HPDE6-E6E7 (cell line): ENCODE measurements at regions not wholly inside any gene's neighbourhood (a gene's known extent, or its start where the extent isn't known, plus 50 kb on each side); places are given as distances from the start of the nearest gene placed in this dataset.
"Not testable (repeated sequence)": the region's sequence is repeated elsewhere in the genome, so short reads cannot be mapped to it uniquely, and the experiment has no call there.

Source experiments
- DNase-seq: peaks from one replicate; pipeline ENCODE4 v3.0.0; 2011; ENCODE audit warnings: missing footprints; ENCODE audit errors: extremely low spot score

DNA sequence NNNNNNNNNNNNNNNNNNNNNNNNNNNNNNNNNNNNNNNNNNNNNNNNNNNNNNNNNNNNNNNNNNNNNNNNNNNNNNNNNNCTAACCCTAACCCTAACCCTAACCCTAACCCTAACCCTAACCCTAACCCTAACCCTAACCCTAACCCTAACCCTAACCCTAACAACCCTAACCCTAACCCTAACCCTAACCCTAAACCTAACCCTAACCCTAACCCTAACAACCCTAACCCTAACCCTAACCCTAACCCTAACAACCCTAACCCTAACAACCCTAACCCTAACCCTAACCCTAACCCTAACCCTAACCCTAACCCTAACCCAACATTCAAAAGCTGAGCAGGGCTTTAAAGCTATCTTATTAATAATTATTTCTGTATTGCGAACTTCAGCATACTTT is 182.5 kb upstream of the FAM20C start:
- DNase-seq, result not testable (repeated sequence)

DNA sequence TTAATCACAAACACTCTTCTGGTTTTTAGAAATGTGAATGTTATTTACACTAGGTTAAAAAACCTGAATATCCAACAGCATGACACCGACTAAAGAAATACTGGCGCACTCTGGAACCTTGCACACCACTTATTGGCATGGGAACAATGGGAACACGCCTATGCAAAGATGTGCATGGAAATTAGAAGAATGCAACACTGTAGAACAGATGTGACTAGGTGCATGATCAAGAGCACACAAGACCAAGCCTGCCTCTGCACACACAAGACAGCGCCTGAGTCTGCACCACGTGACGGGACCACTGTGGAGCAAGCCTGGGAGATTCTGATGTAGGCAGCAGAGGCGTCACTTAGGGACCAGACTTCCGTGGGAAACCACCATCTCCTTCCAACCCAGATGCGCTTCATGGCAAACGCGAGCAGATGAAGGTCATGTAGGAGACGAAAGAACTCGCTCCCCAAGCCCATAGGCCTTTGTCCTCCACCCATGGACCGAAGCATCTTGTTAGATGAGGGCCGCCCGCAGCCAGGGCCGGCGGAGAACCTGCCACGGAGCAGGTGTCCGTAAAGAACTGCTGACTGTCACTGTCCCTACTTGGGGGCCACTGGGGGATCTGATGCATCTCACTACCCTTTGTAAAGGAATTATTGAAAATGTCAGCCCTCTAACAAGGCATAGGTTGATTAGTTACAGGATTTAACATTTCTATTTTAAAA is 159.6 kb upstream of the FAM20C start:
- DNase-seq, result not testable (repeated sequence)

- DNase-seq, result not testable (repeated sequence)
Measured at GRCh38 chr7:35121-35541, 157.2 kb upstream of the FAM20C start.

DNA sequence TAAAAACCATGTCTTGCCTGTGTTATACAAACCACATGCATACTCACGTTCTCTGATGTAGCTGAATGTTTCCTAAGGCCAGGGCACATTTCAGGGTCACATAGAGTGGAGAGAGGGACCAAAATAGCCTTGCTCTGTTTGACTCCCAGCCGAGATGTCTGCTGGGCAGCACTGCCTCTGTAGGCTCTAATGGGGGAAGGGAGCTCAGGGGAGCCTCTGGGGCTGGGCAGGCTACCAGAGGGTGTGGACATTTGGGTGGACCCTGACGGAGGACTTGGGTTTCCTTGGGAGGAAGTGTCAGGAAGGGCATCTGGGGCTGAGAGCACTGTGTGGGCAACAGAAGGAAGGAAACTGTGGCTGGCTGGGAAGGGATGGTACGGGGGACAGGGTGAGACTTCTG is 155.8 kb upstream of the FAM20C start:
- DNase-seq, result not testable (repeated sequence)

GRCh38 chr7:37656-38055 is 154.7 kb upstream of the FAM20C start:
- DNase-seq, result not testable (repeated sequence)

- DNase-seq, result not testable (repeated sequence)
Measured at GRCh38 chr7:38444-38843, 153.9 kb upstream of the FAM20C start.

DNA sequence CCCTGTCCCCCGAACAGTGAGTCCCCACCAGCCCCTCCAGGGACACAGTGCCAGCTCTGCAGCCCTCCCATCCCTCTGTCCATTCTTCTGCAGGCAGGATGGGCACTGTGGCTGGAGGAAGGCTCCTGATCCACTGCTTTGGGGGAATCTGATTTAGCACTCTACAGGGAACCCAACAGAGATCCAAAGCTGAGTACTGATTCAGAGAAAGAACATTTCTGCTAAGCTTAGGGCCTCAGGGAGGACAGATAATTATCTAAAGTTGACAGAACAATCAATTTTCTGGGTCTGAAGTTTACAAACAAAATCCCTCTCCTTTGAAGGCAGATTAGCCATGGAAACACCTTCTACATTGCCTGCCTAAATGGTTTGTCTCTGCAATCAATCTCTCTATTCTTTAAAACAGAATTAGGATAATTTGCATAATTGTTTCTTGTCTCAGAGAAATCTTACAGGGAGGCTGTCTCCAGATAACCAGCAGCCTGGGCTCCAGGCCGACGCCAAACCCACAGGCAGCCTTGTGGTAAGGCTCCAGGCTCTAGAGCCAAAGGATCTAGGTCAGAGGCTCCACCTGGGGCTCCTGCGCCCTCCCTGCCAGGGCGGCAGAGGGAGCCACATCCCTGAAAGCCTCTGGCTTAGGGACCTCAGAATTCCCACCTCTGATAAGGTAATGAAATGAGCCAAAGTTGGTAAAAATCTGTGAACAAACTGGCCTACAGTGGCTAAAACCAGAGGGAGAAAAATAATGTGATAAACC is 152.2 kb upstream of the FAM20C start:
- DNase-seq, result not testable (repeated sequence)

- DNase-seq, result no peak
Measured at GRCh38 chr7:40799-41750, 151.3 kb upstream of the FAM20C start.

DNA sequence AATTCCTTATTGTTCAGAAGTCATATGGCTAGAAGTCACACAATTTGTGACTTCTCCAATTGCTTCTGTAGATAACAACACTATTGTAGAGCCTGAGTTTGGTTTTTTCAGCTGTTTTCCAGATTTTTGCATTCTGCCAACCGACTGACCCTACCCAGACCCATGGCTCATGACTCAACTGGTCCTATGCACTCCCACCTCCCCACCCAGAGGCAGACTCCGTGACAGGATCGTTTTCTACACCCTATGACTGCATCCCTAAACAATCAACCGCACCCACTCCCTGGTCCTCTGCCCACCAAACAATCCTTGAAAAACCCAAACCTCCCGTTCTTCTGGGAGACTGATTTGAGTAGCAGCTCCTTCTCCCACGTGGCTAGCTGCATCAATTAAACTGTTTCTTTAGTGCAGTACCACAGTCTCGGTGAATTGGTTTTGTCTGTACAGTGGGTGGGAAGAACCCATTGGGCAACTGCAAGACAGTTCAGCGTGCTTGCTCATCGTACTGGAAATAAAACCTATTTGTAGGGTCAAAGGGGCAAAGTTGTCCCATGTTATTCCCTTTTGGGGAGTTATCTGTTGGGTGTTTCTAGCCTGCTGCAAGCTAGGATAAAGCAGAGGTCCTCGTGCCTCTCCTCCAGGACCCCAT is 150.3 kb upstream of the FAM20C start:
- DNase-seq, result no peak

- no peak for DNase-seq
Measured at GRCh38 chr7:43791-44540, 148.4 kb upstream of the FAM20C start.

- no peak for DNase-seq
Measured at GRCh38 chr7:44541-44896, 147.9 kb upstream of the FAM20C start.

DNA sequence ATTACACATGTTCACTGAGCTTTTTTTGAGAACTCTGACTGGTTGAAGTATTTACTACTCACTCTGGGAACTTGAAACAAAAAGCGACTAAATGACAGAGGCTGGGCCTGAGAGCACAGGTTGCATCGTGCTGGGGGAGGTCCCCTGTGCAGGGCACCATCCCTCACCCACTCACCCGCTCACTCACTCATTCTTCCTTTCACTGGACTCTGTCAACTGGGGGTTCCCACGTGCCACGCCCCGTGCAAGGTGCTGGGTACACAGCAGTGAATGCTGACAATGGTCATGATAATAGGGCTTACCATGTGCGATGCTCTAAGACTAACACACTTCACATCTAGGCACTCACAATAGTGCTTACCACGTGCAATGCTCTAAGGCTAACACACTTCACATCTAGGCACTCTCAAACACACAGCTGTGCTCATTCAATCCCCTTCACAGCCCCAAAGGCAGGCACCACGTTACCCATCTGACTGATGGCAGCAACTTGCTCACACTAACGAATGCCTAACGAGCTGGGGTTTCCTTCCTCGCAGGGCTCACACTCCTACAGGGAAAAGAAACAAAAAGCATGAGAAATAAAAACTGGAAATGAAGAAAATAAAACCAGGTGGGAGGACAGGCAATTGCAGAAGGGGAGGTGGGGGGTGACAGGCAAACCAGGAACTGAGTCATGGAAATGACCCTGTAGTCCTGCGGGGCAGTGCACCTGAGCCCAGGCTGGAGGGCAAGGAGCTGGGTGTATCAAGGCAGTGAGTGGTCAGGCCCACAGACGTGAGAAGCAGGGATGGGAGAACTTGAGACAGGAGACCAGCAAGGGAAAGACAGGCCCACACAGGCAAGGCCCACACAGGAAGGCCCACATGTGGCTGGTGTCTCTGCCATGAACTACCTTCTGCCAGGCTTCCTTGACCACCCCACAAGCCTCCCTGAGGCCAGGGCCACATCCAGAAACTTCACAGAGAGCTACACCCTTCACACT is 147.0 kb upstream of the FAM20C start:
- DNase-seq, result no peak

GRCh38 chr7:46123-46829 is 146.1 kb upstream of the FAM20C start:
- DNase-seq, result no peak

DNA sequence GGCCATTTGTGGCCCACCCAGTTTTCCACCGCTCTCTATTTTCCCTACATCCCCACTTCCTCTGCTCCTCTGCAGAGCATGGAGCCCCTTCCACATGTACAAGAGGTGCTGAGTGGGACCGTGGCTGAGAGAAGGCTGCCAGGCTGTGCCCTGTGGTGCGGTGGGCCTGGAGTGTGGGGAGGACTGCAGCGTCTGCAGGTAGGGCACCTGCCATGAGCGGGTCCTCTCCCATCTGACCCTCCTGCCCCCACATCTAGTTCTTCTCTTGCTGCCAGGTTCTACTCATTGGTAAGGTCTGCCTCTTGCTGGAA is 145.6 kb upstream of the FAM20C start:
- no peak for DNase-seq

GRCh38 chr7:51456-52068 is 140.8 kb upstream of the FAM20C start:
- DNase-seq, result no peak

GRCh38 chr7:52100-52499 is 140.3 kb upstream of the FAM20C start:
- DNase-seq, result no peak

GRCh38 chr7:53531-53930 is 138.8 kb upstream of the FAM20C start:
- no peak for DNase-seq

GRCh38 chr7:54615-55014 is 137.8 kb upstream of the FAM20C start:
- DNase-seq, result no peak
